NCI-H226 (cell line): ENCODE measurements at regions not wholly inside any gene's neighbourhood (a gene's known extent, or its start where the extent isn't known, plus 50 kb on each side); places are given as distances from the start of the nearest gene placed in this dataset.
"Not testable (repeated sequence)": the region's sequence is repeated elsewhere in the genome, so short reads cannot be mapped to it uniquely, and the experiment has no call there.

Source experiments
- DNase-seq: peaks from one replicate; pipeline ENCODE4 v3.0.0-alpha.2; 2015

- no peak for DNase-seq
Measured at GRCh38 chr1:168490306-168490705, 53.5 kb downstream of the XCL2 start.

GRCh38 chr1:168488138-168488537, 55.7 kb downstream of the XCL2 start:
- DNase-seq = peak; percentile 18

DNA sequence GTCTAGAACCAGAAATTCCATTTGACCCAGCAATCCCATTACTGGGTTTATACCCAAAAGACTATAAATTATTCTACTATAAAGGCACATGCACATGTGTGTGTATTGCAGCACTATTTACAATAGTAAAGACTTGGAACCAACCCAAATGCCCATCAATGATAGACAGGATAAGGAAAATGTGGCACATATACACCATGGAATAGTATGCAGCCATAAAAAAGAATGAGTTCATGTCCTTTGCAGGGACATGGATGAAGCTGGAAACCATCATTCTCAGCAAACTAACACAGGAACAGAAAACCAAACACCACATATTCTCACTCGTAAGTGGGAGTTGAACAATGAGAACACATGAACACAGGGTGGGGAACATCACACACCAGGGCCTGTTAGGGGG, 57.0 kb downstream of the XCL2 start:
- not testable (repeated sequence) for DNase-seq

GRCh38 chr1:168485048-168485447, 58.7 kb downstream of the XCL2 start:
- DNase-seq = peak; percentile 50

DNA sequence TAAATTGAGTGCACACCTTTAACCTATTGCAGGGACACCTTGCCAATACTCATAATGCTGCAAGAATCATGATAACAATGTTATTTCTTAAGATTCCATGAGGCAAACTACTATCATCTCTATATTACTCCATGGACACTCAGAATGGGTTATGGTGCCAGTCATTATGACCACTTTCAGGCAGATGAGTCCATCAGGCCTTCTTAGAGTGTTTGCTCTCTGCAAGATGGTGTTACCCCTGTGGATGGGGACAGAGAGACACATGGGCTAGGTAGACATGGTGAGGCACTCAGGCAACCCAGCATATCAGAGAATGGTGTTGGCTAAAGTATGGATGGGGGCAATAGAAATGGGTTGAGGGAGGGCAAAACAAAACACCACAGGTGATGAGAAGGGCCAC, 59.7 kb downstream of the XCL2 start:
- DNase-seq = no peak

DNA sequence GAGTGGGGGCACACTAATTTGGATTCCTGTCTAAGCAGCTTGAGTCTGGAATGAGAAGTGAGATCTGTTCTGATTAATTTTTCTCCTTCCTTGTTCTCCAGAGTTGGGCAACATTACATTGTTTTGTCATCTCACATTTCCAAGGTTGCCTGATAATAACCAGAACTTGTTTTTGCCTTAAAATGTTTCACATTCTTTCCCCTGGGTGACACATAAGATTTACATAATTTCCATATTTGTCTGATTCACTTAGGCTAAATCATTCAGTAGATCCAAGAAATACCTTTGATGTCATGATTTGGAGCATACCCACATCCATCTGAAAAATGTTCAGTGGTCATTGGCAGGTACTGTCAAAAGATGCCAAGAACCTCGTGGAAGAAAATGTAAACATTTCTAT, 60.3 kb downstream of the XCL2 start:
- DNase-seq = peak; percentile 89

DNA sequence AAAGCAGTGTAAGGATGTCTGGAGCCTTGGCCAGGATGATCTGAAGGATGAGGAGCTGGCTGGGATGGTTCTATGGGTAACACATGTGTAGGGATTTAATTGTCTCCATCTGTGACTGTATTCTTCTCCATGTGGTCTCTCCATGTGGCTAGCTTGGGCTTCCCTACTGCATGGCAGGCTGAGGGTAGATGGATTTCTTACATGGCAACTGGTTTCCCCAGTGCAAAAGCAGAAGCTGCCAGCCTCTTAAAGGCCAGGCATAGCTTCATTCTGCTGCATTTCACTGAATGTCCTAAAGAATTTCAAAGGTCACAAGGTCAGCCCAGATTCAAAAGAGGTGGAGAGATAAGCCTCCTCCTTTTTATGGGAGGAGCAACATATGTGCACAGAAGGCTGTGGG, 61.7 kb downstream of the XCL2 start:
- DNase-seq = peak; percentile 46

- DNase-seq = no peak
Measured at GRCh38 chr1:168481586-168481985, 62.2 kb downstream of the XCL2 start.

DNA sequence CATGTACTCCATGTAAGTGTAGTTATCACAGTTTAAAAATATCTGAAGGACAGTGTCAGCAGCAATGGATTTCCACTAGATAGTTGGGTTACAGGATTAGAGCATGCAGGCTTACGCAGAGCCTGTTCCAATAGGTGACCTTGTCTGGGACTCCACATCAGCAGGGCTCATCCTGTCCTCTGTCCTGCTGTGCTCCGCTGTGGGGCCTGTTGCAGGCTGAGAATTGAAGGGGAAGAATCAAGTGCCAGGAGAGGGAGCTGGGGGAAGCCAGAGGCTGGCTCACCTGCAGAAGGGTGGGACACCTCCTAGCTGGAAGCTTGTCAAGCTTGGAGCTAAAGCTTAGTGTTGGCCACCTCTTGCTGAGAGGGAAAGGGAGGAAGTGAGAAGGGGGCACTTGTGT, 62.8 kb downstream of the XCL2 start:
- DNase-seq = no peak

DNA sequence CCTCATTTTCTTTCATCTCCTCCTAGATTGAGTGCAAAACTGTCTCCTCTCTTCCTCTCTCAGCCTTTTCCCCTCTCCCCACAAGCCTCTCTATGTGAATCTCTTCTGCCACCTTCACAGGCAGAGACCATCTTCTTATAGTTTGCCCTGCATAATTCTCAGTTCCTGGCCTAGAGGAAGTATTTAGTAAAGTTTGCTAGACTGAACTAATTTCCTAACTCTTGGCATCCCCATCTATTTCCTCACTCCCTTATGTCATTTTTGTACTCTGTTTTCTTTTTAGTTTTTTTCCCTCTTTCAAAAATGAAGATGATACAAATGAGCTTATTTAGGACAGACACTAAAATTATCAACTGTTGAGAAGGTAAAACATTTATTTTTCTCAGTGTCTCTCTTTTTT, 66.0 kb downstream of the XCL2 start:
- no peak for DNase-seq

GRCh38 chr1:168476588-168477385, 67.0 kb downstream of the XCL2 start:
- DNase-seq = no peak

GRCh38 chr1:168474322-168474721, 69.5 kb downstream of the XCL2 start:
- DNase-seq = no peak

GRCh38 chr1:168473126-168473525, 70.7 kb downstream of the XCL2 start:
- DNase-seq = no peak

DNA sequence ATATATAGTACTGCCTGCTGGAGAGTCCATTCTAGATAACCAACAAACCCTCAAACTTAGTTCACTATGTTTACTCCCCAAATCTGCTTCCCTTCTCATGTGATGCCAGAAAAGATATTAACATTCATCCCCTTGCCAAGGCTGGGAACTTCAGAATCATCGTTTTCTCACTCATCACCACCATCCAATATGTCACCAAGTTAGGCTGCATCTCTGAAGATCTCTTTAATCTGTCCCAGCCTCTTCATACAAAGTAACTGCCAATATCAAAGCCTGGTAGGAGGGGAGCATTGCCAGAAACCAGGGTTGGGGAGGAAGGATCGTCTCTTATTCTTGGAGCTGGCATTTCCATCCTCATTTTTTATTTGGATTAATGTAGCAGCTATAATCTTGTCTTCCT, 71.6 kb downstream of the XCL2 start:
- no peak for DNase-seq

DNA sequence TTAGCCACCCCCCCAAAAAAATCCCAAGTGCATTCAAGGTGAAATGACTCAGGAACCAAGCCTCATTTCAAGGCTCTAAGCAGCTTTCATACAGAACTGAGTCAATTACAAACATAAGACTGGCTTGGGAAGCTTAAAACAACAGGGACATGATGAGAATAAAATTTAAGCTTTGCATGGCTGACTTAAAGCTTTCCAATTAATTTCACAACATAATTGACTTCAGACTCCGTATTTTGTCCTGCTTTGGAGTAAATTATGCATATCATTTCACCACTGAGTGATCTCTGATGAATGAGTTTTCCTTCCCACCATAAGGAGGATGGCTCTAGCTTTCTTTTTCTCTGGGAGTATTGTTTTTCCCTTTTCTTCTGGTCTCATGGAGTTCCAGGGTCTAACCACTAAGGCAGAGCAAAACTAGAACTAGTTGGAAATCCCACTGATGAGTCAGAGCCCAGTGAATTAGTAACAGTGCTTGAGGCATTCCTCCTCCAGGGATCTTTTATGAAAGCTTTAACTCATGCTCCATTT, 72.8 kb downstream of the XCL2 start:
- DNase-seq = peak; percentile 88

DNA sequence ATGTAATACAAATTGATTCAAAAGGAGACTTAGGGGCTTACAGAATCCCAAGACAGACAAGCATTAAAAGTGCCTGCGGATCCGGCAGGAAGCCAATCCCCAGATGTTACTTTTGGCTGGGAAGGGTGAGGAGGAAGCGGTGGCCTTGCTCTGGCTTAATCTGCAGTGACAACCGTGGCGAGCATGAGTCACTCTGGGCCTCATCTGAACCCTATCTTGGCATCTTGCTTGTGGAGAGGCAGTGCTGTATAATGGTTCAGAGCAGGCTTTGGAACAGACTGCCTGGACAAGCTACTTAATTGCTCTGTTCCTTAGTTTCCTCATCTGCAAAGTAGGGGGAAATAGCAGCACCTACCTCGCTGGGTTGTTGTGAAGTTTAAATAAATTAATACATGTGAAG, 74.1 kb downstream of the XCL2 start:
- no peak for DNase-seq

DNA sequence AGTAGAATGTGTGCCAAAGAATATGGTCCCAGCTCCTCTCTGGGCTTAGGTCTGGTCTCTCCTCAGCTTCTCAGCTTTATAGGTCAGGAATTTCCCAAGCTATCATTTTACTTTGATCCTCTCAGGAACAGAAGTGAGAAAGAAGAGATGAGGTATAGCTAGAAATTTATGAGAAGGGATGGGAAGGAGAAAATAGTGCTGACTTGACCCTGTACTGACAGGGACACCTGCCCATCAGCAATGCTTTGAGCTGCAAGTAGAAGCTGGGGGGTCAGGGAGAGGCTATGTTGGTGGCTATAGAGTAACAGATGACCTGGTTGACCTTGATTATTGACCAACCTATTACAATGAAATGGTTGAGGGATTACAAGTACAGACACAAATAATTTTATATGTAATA, 75.0 kb downstream of the XCL2 start:
- DNase-seq = no peak

DNA sequence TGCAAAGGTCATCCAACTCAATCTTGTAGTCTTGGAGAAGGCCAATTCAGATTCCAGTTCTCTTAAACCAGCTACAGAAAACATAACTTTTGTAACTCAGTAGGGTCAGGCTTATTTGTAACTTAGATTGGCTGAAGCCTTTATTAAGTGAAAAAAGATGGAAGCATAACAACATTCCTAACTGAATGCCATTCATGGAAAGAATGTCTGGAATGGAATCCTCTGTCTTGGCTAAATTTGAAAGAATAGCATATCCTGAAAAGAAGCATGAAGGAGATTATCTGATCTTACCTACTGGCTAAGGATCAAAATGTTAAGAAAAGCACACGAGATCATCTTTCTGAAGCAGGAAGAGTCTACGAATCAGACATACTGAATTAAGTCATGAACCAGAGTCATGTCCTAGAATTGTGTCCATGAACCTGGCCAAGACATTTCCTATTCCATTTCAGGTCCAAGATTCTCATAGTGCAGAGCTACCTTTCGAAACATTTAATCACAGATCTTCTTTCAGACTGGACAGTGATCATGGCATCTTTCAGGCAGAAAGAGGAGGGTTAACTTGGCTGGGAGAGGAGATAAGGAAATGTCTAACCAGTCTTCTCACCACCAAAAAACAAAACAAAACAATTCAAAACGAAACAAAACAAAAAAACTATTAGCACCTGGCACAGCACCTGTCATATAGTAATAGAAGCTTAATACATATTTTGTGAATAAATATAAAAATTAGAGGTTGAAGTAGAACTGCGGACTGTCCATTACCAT, 75.6 kb downstream of the XCL2 start:
- DNase-seq = peak; percentile 70

DNA sequence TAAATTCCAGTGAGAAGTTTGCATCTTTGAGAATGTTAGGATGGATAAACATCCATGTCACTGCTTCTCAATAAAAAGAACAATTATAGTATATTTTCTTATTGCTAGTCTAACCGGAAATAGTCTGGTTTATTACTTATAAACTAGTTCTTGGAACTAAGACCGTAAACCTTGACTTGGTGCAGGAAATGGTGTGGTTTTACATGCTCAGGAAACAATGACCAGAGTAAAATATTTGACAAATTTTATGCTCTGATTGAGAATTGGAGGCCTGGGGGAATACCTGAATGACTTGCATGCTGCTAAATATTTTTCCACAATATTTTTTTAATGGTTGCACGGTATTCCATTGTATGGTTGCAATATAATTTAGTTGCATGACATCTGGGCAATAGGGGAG, 76.3 kb downstream of the XCL2 start:
- DNase-seq = no peak

DNA sequence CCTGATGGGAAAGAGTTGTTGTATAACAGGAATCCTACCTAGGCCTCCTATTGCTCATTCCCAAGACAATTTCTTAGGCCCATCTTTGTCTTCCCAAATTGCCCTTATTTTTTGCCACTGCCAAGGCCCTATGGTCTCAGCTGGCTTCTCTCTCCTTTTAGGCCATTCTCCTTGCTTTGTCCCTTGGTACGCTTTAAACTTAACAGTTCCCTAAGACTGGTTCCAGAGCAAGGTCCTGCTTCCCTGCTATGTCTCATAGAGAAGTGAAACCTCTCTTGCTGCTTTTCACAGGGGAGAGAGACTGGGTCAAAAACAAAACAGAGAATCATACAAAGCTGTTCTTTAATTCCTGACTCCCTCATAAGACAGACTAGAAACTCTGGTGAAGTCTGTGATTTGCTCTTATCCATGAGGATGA, 77.1 kb downstream of the XCL2 start:
- no peak for DNase-seq

DNA sequence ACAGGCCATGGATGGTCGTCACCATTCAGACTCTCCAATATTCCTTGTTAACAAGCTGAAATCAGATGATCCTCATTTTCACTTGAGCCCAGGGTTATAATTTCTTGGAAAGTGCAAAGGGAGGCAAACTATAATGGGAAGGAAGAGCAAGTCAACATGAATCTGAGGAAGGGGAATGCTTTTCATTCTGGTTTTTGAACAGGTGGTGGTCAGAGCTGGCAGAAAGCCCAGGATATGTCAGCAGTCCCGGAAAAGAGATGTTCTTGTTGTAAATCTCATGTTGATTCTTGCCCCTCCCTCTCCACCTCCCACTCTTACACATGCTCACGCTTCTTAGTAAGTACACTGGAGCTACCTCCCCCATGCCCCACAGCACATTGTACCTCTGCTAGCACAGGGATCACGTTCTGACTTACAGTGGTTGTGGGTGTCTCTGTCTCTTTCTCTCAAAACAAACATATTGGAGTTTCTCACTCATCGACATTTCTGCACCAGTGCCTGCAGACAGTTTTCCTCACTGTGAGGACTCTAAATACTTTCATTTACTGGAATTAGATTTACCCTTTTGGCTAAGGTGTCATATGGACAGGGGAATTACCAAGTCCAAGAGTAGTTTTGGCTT, 77.6 kb downstream of the XCL2 start:
- peak; percentile 83 for DNase-seq

DNA sequence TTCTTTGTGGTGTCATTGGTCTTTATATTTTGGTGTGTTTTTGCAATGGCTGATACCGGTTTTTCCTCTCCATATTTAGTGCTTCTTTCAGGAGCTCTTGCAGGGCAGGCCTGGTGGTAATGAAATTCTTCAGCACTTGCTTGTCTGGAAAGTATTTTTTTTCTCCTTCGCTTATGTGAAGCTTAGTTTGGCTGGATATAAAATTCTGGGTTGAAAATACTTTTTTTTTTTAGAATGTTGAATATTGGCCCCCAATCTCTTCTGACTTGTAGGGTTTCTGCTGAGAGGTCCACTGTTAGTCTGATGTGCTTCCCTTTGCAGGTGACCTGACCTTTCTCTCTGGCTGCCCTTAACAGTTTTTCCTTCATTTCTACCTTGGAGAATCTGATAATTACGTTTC, 82.7 kb downstream of the XCL2 start:
- not testable (repeated sequence) for DNase-seq

DNA sequence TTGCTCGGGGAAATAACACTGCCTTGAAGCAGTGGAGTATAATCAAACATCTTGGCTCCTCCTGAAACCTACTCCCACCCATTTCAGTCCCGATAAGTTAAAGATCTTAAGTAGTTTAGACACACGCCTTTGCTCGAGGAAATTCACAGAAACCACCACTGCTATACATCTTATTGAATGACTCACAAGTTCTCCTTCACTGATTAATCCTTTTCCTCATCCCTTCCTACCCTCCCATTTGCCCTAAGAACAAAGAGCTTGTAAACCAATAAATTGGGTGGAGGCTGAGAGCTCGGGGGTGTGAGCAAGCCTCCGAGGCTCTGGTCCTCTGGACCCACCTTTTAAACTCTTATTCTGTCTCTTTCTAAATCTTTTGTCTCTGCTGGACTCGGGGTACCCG, 86.5 kb downstream of the XCL2 start:
- DNase-seq = peak; percentile 40

DNA sequence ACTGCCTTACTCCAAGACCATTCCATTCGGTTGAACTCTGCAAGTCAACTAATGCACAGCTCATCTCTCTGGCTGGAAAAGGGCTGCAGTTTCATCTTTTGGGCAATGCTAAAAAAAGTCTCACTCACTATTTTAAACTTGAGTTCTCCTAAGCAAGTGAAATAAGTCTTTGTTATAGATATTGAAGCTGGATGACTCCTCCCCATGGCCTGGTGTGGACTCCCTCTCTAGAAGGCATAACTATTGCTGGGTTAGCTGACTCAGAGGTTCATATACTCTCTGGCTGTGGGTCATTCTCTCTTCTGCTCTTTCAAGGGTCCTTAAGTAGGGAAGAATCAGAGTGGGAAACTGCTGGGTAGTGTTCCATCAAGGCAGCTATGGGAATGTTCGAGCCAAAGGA, 88.0 kb downstream of the XCL2 start:
- DNase-seq = peak; percentile 29
